ENCODE measurements at regions not wholly inside any gene's neighbourhood (a gene's known extent, or its start where the extent isn't known, plus 50 kb on each side); places are given as distances from the start of the nearest gene placed in this dataset.

- intact Hi-C loops (cut with DNase I) = no loop called here
- DNase-seq = no peak
- ATAC-seq (ENCODE audit: poor library complexity) = peak; percentile 58
Observed at GRCh38 chr13:40163066-40164000, 503.1 kb downstream of the FOXO1 start.

DNA sequence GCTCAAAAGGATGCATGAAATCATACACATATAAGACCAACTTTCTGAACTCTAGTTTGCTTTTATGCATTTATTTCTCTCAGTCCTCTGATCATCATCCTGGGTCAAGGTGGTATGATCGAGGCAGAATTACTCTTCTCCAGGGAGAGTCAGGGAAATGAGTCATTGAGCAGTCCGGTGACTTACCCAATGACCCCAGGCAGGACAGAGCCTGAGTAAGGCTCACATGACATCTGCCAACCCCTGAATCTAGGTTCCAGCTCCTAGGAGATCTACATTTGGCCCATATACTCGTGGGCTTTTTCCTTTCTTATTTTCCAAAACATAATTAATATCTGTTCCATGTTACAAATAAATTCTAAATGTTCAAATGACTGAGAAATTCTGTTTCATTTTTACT is 502.3 kb downstream of the FOXO1 start:
- no peak for ATAC-seq (ENCODE audit: poor library complexity)
- no peak for DNase-seq
- intact Hi-C loops (cut with DNase I) = no loop called here

- DNase-seq = no peak
- intact Hi-C loops (cut with DNase I) = no loop called here
- no peak for ATAC-seq (ENCODE audit: poor library complexity)
Observed at GRCh38 chr13:40165316-40165932, 501.0 kb downstream of the FOXO1 start.

- intact Hi-C loops (cut with DNase I) = no loop called here
- ATAC-seq (ENCODE audit: poor library complexity) = no peak
Observed at GRCh38 chr13:40167327-40167726, 499.1 kb downstream of the FOXO1 start.

DNA sequence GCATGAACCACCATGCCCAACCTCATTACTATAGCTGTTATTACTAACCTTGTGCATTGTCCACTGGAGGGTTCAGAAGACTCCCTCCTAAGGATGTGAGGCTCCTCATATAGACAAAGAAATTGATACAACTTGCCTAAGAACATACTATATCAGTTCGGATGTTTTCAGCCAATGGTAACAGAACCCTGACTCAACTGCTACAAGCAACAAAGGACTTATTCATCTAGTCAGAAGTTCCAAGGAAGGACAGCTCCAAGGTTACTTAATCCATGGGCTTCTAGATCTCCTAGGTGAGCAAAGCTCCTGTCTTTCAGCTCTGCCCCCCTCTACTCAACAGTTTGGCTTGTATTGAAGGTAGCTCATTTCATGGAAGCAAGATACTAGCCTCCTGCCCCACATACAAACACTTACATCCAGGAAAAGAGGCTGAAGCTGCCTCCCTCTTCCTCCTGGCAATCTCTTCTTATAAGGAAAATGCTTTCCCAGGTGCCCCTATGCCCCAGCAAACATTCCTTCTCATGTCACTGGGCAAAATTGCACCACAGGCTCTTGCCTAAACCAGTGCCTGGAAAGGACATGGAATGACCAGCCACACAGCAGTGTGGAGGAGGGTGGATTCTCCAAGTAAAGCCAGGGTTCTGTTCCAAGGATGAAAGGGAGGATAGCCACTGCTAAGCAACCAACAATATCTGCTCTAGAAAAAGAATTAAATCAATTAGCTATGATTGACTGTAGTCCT is 497.8 kb downstream of the FOXO1 start:
- intact Hi-C loops (cut with DNase I) = no loop called here
- ATAC-seq (ENCODE audit: poor library complexity) (no peak), DNase-seq (no peak)

More at GRCh38 chr13:40167327-40167726, 499.1 kb downstream of the FOXO1 start:
- DNase-seq = no peak

DNA sequence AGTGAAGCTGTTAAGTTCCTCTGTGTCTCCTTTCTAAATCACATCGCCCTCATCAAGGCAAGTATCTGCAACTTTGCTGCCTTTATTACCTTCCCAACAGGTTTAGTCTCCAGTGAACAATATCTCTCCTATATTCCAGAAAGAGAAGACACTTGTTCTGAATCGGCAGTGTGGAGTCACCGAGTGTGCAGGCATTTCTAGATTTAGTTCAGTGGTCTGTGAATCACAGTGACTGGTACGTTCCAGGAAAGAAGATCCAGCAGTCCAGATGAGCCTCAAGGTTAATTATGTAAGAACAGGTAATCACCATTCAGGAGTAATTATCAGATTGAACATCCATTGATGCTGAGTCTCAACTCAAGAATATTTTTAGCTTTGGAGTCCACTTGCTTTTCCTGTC is 497.0 kb downstream of the FOXO1 start:
- intact Hi-C loops (cut with DNase I) = no loop called here
- ATAC-seq (ENCODE audit: poor library complexity) (no peak), DNase-seq (no peak)

DNA sequence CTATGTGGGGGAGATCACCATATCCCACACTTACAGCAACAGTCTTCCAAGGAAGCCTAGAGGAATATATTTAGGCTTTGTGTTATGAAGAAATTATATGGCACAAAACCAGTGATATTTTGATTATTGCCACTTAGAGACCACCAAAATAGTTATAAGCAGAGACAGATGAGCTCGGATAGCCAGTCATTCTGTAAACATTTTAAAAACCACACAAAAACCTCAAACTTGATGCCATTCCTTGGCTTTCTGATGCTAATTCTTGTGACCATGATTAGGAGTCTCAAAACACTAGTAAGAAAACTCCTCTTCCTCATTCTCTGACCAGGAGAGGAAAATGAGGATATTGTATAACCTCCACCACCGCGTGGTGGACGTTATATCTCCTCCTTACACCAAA is 496.4 kb downstream of the FOXO1 start:
- no peak for ATAC-seq (ENCODE audit: poor library complexity)
- intact Hi-C loops (cut with DNase I) = loop anchor here (10.0 kb wide), 1 partner anchor 125 kb away; no protein-coding TSS in a partner anchor
- no peak for DNase-seq

GRCh38 chr13:40170982-40171381 is 495.5 kb downstream of the FOXO1 start:
- ATAC-seq (ENCODE audit: poor library complexity) = peak; percentile 78

GRCh38 chr13:40171566-40171965 is 494.9 kb downstream of the FOXO1 start:
- intact Hi-C loops (cut with DNase I) = loop anchor here (10.0 kb wide), 1 partner anchor 123 kb away; no protein-coding TSS in a partner anchor
- no peak for DNase-seq
- ATAC-seq (ENCODE audit: poor library complexity) = no peak

More at GRCh38 chr13:40170982-40171381, 495.5 kb downstream of the FOXO1 start:
- no peak for DNase-seq
- intact Hi-C loops (cut with DNase I) = loop anchor here (10.0 kb wide), 1 partner anchor 124 kb away; no protein-coding TSS in a partner anchor

- intact Hi-C loops (cut with DNase I) = loop anchor here (10.0 kb wide), 1 partner anchor 123 kb away; no protein-coding TSS in a partner anchor
- ATAC-seq (ENCODE audit: poor library complexity) (peak; percentile 6), DNase-seq (no peak)
Observed at GRCh38 chr13:40172149-40172591, 494.3 kb downstream of the FOXO1 start.

- intact Hi-C loops (cut with DNase I) = loop anchor here (10.0 kb wide), 1 partner anchor 122 kb away; no protein-coding TSS in a partner anchor
- ATAC-seq (ENCODE audit: poor library complexity) (peak; percentile 70), DNase-seq (no peak)
Observed at GRCh38 chr13:40172878-40173277, 493.6 kb downstream of the FOXO1 start.

GRCh38 chr13:40175639-40176038 is 490.8 kb downstream of the FOXO1 start:
- intact Hi-C loops (cut with DNase I) = loop anchor here (10.0 kb wide), 1 partner anchor 119 kb away; no protein-coding TSS in a partner anchor
- DNase-seq (no peak), ATAC-seq (ENCODE audit: poor library complexity) (no peak)

- no peak for ATAC-seq (ENCODE audit: poor library complexity)
- intact Hi-C loops (cut with DNase I) = loop anchor here (10.0 kb wide), 1 partner anchor 119 kb away; no protein-coding TSS in a partner anchor
- DNase-seq = no peak
Observed at GRCh38 chr13:40176242-40176641, 490.2 kb downstream of the FOXO1 start.

DNA sequence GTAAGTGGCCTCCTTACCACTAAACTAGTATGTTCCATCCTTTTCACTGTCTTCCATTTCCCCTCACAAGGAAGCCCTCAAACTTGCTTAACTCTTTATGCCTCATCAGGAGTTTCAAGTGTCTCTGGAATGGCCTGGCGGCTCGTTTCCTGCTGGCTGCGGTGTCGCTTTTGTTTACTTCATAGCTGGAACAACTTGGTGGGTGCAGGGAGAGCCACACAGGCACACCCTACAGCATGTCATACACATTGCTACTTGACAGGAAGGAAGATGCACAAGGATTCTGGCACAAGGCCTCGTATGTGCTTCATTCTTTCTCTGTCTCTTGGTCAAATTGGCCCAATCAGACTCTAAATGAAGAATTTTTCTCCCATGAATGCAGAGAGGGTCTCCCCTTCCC is 488.3 kb downstream of the FOXO1 start:
- ATAC-seq (ENCODE audit: poor library complexity) (no peak), DNase-seq (no peak)
- intact Hi-C loops (cut with DNase I) = loop anchor here (10.0 kb wide), 1 partner anchor 117 kb away; no protein-coding TSS in a partner anchor

DNA sequence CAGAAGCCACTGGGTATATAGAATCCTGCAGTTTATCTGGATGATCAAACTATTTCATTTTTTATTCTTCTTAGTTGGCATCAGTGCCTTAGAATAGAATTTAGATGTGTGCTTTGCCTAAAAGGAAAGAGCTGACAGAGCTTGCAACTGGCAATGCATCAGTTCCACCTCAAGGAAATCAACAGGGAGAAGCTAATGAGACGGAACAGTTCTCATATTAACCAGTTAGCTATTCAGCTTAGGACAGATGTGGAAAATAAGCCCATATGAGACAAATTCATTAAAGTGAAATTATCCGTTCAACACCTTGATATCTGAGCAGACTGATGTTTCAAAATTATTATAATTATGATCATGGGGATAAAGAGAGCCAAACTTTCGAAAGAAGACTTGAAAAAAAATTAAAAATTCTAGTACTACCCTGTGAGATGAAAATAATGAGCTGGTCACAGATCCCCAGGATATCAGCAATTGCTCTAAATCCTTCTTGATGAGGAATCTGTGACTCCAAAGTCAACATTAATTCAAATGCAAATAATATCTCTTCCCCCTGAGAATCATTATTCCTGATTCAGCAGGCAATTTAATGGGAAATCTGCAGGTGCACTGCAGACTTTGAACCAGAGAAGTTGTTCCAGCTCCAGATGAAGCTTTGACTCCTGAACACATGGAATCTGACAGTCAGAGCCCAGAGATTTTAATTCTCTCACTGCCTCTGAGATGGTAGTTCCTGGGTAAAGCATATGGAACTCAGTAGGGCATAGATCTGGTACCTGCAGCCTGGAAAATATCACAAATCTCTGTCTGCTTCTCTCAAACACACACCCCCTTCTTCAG is 486.8 kb downstream of the FOXO1 start:
- intact Hi-C loops (cut with DNase I) = loop anchor here (10.0 kb wide), 1 partner anchor 115 kb away; no protein-coding TSS in a partner anchor
- DNase-seq = no peak
- no peak for ATAC-seq (ENCODE audit: poor library complexity)

DNA sequence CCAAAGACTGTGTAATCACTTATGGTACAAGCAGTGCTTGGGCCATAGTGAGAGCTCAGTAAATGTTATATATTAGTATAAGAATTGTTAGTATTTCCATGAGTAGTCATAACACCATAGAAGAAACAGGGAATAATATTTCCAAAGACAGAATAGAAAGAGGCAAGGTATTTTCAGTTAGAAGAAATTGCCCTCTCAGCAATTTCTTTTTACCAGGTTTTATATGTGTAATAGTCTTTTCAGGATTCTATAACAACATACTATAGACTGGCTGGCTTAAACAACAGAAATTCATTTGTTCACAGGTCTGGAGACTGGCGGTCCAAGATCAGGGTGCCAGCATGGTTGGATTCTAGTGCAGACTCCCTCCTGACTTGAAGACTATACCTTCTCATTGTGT is 485.7 kb downstream of the FOXO1 start:
- no peak for ATAC-seq (ENCODE audit: poor library complexity)
- DNase-seq = no peak
- intact Hi-C loops (cut with DNase I) = no loop called here

GRCh38 chr13:40181203-40181845 is 485.1 kb downstream of the FOXO1 start:
- ATAC-seq (ENCODE audit: poor library complexity) (peak; percentile 28), DNase-seq (no peak)
- intact Hi-C loops (cut with DNase I) = no loop called here

Measured in Right ventricle myocardium superior (tissue), 1 donor.